ENCODE measurements at regions not wholly inside any gene's neighbourhood (a gene's known extent, or its start where the extent isn't known, plus 50 kb on each side); places are given as distances from the start of the nearest gene placed in this dataset.

DNA sequence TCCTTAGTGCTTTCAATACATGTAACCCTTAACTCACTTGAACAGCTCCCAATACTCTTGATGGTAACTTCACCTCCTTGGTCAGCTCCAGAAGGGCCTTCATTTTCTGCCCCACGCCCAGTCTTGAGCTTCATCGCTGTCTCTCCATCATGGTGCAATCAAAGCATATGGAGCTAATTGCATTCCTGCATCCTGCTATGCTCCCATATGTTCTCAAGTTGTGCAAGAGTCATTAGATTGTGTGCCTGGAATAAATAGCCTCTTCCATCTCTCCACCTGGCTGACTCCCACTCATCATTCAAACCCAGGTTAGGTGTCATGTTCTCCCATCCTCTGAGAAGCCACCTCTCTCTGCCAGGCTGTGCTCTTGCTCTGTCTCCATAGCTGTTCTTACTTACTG is 364.5 kb upstream of the RGPD4 start:
- no peak for ATAC-seq
- no peak overlapping the region for H3K27ac Mint-ChIP-seq

More for the DNA sequence above, 364.5 kb upstream of the RGPD4 start:
- TF ChIP-seq JUNB (IDR thresholded peaks at IDR 0.05; ENCODE audit: unreplicated experiment) = no peak
- TF ChIP-seq, protein P1, sequence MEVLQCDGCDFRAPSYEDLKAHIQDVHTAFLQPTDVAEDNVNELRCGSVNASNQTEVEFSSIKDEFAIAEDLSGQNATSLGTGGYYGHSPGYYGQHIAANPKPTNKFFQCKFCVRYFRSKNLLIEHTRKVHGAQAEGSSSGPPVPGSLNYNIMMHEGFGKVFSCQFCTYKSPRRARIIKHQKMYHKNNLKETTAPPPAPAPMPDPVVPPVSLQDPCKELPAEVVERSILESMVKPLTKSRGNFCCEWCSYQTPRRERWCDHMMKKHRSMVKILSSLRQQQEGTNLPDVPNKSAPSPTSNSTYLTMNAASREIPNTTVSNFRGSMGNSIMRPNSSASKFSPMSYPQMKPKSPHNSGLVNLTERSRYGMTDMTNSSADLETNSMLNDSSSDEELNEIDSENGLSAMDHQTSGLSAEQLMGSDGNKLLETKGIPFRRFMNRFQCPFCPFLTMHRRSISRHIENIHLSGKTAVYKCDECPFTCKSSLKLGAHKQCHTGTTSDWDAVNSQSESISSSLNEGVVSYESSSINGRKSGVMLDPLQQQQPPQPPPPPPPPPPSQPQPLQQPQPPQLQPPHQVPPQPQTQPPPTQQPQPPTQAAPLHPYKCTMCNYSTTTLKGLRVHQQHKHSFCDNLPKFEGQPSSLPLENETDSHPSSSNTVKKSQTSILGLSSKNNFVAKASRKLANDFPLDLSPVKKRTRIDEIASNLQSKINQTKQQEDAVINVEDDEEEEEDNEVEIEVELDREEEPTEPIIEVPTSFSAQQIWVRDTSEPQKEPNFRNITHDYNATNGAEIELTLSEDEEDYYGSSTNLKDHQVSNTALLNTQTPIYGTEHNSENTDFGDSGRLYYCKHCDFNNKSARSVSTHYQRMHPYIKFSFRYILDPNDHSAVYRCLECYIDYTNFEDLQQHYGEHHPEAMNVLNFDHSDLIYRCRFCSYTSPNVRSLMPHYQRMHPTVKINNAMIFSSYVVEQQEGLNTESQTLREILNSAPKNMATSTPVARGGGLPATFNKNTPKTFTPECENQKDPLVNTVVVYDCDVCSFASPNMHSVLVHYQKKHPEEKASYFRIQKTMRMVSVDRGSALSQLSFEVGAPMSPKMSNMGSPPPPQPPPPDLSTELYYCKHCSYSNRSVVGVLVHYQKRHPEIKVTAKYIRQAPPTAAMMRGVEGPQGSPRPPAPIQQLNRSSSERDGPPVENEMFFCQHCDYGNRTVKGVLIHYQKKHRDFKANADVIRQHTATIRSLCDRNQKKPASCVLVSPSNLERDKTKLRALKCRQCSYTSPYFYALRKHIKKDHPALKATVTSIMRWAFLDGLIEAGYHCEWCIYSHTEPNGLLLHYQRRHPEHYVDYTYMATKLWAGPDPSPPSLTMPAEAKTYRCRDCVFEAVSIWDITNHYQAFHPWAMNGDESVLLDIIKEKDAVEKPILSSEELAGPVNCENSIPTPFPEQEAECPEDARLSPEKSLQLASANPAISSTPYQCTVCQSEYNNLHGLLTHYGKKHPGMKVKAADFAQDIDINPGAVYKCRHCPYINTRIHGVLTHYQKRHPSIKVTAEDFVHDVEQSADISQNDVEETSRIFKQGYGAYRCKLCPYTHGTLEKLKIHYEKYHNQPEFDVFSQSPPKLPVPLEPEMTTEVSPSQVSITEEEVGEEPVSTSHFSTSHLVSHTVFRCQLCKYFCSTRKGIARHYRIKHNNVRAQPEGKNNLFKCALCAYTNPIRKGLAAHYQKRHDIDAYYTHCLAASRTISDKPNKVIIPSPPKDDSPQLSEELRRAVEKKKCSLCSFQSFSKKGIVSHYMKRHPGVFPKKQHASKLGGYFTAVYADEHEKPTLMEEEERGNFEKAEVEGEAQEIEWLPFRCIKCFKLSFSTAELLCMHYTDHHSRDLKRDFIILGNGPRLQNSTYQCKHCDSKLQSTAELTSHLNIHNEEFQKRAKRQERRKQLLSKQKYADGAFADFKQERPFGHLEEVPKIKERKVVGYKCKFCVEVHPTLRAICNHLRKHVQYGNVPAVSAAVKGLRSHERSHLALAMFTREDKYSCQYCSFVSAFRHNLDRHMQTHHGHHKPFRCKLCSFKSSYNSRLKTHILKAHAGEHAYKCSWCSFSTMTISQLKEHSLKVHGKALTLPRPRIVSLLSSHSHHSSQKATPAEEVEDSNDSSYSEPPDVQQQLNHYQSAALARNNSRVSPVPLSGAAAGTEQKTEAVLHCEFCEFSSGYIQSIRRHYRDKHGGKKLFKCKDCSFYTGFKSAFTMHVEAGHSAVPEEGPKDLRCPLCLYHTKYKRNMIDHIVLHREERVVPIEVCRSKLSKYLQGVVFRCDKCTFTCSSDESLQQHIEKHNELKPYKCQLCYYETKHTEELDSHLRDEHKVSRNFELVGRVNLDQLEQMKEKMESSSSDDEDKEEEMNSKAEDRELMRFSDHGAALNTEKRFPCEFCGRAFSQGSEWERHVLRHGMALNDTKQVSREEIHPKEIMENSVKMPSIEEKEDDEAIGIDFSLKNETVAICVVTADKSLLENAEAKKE (CRISPR knock-in tag; IDR thresholded peaks at IDR 0.05) = no peak
- TF ChIP-seq, protein P2, sequence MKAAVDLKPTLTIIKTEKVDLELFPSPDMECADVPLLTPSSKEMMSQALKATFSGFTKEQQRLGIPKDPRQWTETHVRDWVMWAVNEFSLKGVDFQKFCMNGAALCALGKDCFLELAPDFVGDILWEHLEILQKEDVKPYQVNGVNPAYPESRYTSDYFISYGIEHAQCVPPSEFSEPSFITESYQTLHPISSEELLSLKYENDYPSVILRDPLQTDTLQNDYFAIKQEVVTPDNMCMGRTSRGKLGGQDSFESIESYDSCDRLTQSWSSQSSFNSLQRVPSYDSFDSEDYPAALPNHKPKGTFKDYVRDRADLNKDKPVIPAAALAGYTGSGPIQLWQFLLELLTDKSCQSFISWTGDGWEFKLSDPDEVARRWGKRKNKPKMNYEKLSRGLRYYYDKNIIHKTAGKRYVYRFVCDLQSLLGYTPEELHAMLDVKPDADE (IDR thresholded peaks at IDR 0.05) = no peak
- TF ChIP-seq ZNF114 (CRISPR knock-in tag; IDR thresholded peaks at IDR 0.05) = no peak
- no peak for TF ChIP-seq NANOG (IDR thresholded peaks at IDR 0.05; ENCODE audit: borderline replicate concordance)
- TF ChIP-seq, protein P3, sequence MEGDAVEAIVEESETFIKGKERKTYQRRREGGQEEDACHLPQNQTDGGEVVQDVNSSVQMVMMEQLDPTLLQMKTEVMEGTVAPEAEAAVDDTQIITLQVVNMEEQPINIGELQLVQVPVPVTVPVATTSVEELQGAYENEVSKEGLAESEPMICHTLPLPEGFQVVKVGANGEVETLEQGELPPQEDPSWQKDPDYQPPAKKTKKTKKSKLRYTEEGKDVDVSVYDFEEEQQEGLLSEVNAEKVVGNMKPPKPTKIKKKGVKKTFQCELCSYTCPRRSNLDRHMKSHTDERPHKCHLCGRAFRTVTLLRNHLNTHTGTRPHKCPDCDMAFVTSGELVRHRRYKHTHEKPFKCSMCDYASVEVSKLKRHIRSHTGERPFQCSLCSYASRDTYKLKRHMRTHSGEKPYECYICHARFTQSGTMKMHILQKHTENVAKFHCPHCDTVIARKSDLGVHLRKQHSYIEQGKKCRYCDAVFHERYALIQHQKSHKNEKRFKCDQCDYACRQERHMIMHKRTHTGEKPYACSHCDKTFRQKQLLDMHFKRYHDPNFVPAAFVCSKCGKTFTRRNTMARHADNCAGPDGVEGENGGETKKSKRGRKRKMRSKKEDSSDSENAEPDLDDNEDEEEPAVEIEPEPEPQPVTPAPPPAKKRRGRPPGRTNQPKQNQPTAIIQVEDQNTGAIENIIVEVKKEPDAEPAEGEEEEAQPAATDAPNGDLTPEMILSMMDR (conservative IDR thresholded peaks at IDR 0.05; ENCODE audit: low read depth in 2 of 2) = no peak
- no peak for TF ChIP-seq CREB1 (CRISPR knock-in tag; IDR thresholded peaks at IDR 0.05; ENCODE audit: low read depth)
- TF ChIP-seq EZH2phosphoT487 (IDR thresholded peaks at IDR 0.05; ENCODE audit: unreplicated experiment) = no peak
- no peak for TF ChIP-seq POLR2AphosphoS5 (IDR thresholded peaks at IDR 0.05; ENCODE audit: low read depth)
- TF ChIP-seq, protein P4, sequence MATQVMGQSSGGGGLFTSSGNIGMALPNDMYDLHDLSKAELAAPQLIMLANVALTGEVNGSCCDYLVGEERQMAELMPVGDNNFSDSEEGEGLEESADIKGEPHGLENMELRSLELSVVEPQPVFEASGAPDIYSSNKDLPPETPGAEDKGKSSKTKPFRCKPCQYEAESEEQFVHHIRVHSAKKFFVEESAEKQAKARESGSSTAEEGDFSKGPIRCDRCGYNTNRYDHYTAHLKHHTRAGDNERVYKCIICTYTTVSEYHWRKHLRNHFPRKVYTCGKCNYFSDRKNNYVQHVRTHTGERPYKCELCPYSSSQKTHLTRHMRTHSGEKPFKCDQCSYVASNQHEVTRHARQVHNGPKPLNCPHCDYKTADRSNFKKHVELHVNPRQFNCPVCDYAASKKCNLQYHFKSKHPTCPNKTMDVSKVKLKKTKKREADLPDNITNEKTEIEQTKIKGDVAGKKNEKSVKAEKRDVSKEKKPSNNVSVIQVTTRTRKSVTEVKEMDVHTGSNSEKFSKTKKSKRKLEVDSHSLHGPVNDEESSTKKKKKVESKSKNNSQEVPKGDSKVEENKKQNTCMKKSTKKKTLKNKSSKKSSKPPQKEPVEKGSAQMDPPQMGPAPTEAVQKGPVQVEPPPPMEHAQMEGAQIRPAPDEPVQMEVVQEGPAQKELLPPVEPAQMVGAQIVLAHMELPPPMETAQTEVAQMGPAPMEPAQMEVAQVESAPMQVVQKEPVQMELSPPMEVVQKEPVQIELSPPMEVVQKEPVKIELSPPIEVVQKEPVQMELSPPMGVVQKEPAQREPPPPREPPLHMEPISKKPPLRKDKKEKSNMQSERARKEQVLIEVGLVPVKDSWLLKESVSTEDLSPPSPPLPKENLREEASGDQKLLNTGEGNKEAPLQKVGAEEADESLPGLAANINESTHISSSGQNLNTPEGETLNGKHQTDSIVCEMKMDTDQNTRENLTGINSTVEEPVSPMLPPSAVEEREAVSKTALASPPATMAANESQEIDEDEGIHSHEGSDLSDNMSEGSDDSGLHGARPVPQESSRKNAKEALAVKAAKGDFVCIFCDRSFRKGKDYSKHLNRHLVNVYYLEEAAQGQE (IDR thresholded peaks at IDR 0.05; ENCODE audit: unreplicated experiment) = no peak
- TF ChIP-seq STAT1 (IDR thresholded peaks at IDR 0.05; ENCODE audit: unreplicated experiment) = no peak
- H3K27me3 ChIP-seq (ENCODE audit: insufficient read depth) = no peaks in the 10 kb centered on the region
- no peak for DNase-seq (ENCODE audit: low spot score)
- H3K27ac ChIP-seq (ENCODE audit: low read depth) = no peak overlapping the region
- Mint-ChIP-seq H3K9me3 (peaks cover 3% of the 10 kb centered on the region; the same call in 2 of the 3 replicates), H3K36me3 (ENCODE audit: low read depth) (no peaks in the 10 kb centered on the region), H3K4me3 (no peak overlapping the region), H3K4me1 (peaks cover 3% of the 10 kb centered on the region; the same call in 2 of the 3 replicates), H3K27me3 (ENCODE audit: insufficient read depth, low read depth, poor library complexity) (no peaks in the 10 kb centered on the region)
- H4K20me1 ChIP-seq (replicated peaks; ENCODE audit: insufficient read depth) = no peaks in the 10 kb centered on the region
- H3K4me1 ChIP-seq (ENCODE audit: insufficient read depth) = no peaks in the 10 kb centered on the region
- H3F3A ChIP-seq (replicated peaks; ENCODE audit: low read depth) = no peaks in the 10 kb centered on the region
- no peak overlapping the region for H3K4me3 ChIP-seq
- no peaks in the 10 kb centered on the region; the same call in 1 of the 2 replicates for H3K36me3 ChIP-seq (ENCODE audit: insufficient read depth)
- no peak overlapping the region for H2AFZ ChIP-seq
- H3K9me2 ChIP-seq (ENCODE audit: insufficient read depth) = peaks cover 13% of the 10 kb centered on the region; the same call in 1 of the 2 replicates
- H3K79me2 ChIP-seq (replicated peaks; ENCODE audit: insufficient read depth) = no peaks in the 10 kb centered on the region
- H3K4me2 ChIP-seq = no peak overlapping the region
